K562 (cell line): ENCODE measurements at regions not wholly inside any gene's neighbourhood (a gene's known extent, or its start where the extent isn't known, plus 50 kb on each side); places are given as distances from the start of the nearest gene placed in this dataset.

Experiments used
- GABPB2 ChIP-seq: fragments of 250-450 bp; sonication (Bioruptor Pico); conservative IDR thresholded peaks from 2 replicates; pipeline ENCODE4 v1.5.1; 2021; ENCODE audit warnings: mild to moderate bottlenecking
- MAFF ChIP-seq: IDR thresholded peaks from 2 replicates; pipeline ENCODE4 v1.6.1; 2012; ENCODE audit warnings: low read length, improper control_type of control experiment
- MIER1 ChIP-seq: fragments of 450-650 bp; IDR thresholded peaks from 2 replicates; pipeline ENCODE4 v1.6.1; 2016; ENCODE audit warnings: antibody characterized with exemption, mild to moderate bottlenecking, low read depth
- PHF8 ChIP-seq: fragments of 200-600 bp; sonication (generic); IDR thresholded peaks from 2 replicates; pipeline ENCODE4 v1.6.1; 2012; ENCODE audit warnings: mixed run types, mild to moderate bottlenecking, inconsistent platforms, low read length, moderate library complexity, borderline replicate concordance
- PHTF2 ChIP-seq: fragments of 250-450 bp; sonication (Bioruptor Pico); IDR thresholded peaks from 2 replicates; pipeline ENCODE4 v1.5.0; 2021; ENCODE audit warnings: mild to moderate bottlenecking
- ZNF316 ChIP-seq: fragments of 450-650 bp; IDR thresholded peaks from 2 replicates; pipeline ENCODE4 v1.6.1; 2016
- TF ChIP-seq, protein P1 (sequence below), 2 experiments: fragments of 450-650 bp in 1 of 2; sonication (generic) in 1 of 2; formaldehyde crosslinking in 1 of 2; IDR thresholded peaks; 2 replicates each; pipeline versions ENCODE4 v1.7.1 to v1.9.0; 2016 to 2022; ENCODE audit warnings: inconsistent platforms in 1 of 2, mild to moderate bottlenecking in 1 of 2, missing genetic modification reagents in 1 of 2

DNA sequence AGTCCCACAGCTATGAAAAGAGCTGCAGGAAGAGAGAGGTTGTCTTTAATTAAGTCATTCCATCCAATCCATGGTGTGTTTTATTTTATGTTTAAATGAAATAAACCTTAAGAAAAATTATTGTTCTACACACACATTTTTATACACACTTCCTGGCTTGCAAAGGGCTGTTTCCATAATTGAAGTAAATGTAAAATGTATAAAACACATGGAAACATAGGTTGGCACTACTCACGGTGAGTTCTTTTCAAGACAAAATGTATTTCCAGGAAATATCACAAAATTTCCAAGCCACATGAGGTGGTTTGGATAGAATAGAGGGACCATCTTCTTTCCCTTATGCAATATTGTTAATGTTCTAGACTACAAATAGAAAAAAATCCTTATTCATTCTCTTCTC, 426.8 kb upstream of the USP24 start (continued):
- TF ChIP-seq, protein P1, sequence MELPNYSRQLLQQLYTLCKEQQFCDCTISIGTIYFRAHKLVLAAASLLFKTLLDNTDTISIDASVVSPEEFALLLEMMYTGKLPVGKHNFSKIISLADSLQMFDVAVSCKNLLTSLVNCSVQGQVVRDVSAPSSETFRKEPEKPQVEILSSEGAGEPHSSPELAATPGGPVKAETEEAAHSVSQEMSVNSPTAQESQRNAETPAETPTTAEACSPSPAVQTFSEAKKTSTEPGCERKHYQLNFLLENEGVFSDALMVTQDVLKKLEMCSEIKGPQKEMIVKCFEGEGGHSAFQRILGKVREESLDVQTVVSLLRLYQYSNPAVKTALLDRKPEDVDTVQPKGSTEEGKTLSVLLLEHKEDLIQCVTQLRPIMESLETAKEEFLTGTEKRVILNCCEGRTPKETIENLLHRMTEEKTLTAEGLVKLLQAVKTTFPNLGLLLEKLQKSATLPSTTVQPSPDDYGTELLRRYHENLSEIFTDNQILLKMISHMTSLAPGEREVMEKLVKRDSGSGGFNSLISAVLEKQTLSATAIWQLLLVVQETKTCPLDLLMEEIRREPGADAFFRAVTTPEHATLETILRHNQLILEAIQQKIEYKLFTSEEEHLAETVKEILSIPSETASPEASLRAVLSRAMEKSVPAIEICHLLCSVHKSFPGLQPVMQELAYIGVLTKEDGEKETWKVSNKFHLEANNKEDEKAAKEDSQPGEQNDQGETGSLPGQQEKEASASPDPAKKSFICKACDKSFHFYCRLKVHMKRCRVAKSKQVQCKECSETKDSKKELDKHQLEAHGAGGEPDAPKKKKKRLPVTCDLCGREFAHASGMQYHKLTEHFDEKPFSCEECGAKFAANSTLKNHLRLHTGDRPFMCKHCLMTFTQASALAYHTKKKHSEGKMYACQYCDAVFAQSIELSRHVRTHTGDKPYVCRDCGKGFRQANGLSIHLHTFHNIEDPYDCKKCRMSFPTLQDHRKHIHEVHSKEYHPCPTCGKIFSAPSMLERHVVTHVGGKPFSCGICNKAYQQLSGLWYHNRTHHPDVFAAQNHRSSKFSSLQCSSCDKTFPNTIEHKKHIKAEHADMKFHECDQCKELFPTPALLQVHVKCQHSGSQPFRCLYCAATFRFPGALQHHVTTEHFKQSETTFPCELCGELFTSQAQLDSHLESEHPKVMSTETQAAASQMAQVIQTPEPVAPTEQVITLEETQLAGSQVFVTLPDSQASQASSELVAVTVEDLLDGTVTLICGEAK (IDR thresholded peaks at IDR 0.05) = no peak
- TF ChIP-seq, protein P1 (CRISPR knock-in tag; IDR thresholded peaks at IDR 0.05) = no peak
- TF ChIP-seq PHF8 (no peak), MIER1 (no peak), ZNF316 (no peak), MAFF (no peak), GABPB2 (CRISPR knock-in tag) (no peak), PHTF2 (CRISPR knock-in tag) (no peak)
